ENCODE measurements at regions not wholly inside any gene's neighbourhood (a gene's known extent, or its start where the extent isn't known, plus 50 kb on each side); places are given as distances from the start of the nearest gene placed in this dataset.

DNA sequence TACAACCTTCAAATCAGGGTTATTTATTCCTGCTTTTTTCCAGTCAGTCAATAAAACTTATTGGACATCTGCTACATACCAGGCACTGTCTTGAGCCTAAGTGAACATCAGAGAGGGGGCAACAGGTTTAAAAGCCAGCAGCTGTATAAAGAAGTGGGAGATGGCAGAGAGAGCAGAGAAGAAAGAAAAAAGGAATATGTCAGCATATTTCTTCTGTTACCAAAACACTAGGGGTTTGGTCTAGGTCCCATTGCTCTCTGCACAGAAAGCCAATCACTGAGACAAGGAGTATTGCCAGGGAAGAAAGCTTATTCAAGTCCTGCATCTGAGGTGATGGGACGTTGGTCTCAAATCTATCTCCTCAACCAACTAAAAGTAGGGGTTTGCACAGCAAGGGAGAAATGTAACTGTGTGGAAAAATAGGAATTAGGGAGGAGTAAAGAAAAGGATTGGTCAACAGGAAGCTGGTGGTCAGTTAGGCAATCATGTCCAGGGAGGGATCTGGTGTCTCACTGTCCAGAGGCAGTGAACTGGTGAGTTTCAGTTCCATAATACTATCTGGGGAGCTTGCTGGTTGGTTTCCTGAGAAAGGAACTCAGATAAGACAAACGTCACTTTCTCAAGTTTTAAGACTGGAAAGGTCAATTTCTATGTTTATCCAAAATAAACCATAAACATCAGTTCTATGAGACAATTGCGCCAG is 107.5 kb downstream of the PHLDA1 start:
- TF ChIP-seq ARNTL (CRISPR knock-in tag; IDR thresholded peaks at IDR 0.05; ENCODE audit: borderline replicate concordance, low read depth) (no peak), ZNF70 (CRISPR knock-in tag; IDR thresholded peaks at IDR 0.05) (no peak), RARB (CRISPR knock-in tag; IDR thresholded peaks at IDR 0.05) (no peak), ZNF565 (CRISPR knock-in tag; conservative IDR thresholded peaks at IDR 0.05; ENCODE audit: low read depth) (no peak), PPARA (CRISPR knock-in tag; IDR thresholded peaks at IDR 0.05; ENCODE audit: borderline replicate concordance) (no peak), BACH2 (CRISPR knock-in tag; IDR thresholded peaks at IDR 0.05; ENCODE audit: borderline replicate concordance) (no peak), SNAI2 (CRISPR knock-in tag; IDR thresholded peaks at IDR 0.05) (no peak), ZFP30 (CRISPR knock-in tag; IDR thresholded peaks at IDR 0.05) (no peak), TOX (CRISPR knock-in tag; IDR thresholded peaks at IDR 0.05; ENCODE audit: borderline replicate concordance) (no peak), ESRRG (CRISPR knock-in tag; IDR thresholded peaks at IDR 0.05) (no peak), GLIS3 (CRISPR knock-in tag; IDR thresholded peaks at IDR 0.05) (no peak), ISL1 (CRISPR knock-in tag; IDR thresholded peaks at IDR 0.05) (no peak), CSDC2 (CRISPR knock-in tag; IDR thresholded peaks at IDR 0.05) (no peak), OSR1 (CRISPR knock-in tag; IDR thresholded peaks at IDR 0.05) (no peak)
- TF ChIP-seq, protein P1, sequence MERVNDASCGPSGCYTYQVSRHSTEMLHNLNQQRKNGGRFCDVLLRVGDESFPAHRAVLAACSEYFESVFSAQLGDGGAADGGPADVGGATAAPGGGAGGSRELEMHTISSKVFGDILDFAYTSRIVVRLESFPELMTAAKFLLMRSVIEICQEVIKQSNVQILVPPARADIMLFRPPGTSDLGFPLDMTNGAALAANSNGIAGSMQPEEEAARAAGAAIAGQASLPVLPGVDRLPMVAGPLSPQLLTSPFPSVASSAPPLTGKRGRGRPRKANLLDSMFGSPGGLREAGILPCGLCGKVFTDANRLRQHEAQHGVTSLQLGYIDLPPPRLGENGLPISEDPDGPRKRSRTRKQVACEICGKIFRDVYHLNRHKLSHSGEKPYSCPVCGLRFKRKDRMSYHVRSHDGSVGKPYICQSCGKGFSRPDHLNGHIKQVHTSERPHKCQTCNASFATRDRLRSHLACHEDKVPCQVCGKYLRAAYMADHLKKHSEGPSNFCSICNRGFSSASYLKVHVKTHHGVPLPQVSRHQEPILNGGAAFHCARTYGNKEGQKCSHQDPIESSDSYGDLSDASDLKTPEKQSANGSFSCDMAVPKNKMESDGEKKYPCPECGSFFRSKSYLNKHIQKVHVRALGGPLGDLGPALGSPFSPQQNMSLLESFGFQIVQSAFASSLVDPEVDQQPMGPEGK (CRISPR knock-in tag; IDR thresholded peaks at IDR 0.05; ENCODE audit: borderline replicate concordance), result no peak
- TF ChIP-seq, protein P2, sequence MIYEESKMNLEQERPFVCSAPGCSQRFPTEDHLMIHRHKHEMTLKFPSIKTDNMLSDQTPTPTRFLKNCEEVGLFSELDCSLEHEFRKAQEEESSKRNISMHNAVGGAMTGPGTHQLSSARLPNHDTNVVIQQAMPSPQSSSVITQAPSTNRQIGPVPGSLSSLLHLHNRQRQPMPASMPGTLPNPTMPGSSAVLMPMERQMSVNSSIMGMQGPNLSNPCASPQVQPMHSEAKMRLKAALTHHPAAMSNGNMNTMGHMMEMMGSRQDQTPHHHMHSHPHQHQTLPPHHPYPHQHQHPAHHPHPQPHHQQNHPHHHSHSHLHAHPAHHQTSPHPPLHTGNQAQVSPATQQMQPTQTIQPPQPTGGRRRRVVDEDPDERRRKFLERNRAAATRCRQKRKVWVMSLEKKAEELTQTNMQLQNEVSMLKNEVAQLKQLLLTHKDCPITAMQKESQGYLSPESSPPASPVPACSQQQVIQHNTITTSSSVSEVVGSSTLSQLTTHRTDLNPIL (CRISPR knock-in tag; IDR thresholded peaks at IDR 0.05; ENCODE audit: low read depth), result no peak
- TF ChIP-seq, protein P3, sequence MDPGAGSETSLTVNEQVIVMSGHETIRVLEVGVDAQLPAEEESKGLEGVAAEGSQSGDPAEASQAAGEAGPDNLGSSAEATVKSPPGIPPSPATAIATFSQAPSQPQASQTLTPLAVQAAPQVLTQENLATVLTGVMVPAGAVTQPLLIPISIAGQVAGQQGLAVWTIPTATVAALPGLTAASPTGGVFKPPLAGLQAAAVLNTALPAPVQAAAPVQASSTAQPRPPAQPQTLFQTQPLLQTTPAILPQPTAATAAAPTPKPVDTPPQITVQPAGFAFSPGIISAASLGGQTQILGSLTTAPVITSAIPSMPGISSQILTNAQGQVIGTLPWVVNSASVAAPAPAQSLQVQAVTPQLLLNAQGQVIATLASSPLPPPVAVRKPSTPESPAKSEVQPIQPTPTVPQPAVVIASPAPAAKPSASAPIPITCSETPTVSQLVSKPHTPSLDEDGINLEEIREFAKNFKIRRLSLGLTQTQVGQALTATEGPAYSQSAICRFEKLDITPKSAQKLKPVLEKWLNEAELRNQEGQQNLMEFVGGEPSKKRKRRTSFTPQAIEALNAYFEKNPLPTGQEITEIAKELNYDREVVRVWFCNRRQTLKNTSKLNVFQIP (CRISPR knock-in tag; IDR thresholded peaks at IDR 0.05; ENCODE audit: borderline replicate concordance, low read depth), result no peak
- TF ChIP-seq, protein P4, sequence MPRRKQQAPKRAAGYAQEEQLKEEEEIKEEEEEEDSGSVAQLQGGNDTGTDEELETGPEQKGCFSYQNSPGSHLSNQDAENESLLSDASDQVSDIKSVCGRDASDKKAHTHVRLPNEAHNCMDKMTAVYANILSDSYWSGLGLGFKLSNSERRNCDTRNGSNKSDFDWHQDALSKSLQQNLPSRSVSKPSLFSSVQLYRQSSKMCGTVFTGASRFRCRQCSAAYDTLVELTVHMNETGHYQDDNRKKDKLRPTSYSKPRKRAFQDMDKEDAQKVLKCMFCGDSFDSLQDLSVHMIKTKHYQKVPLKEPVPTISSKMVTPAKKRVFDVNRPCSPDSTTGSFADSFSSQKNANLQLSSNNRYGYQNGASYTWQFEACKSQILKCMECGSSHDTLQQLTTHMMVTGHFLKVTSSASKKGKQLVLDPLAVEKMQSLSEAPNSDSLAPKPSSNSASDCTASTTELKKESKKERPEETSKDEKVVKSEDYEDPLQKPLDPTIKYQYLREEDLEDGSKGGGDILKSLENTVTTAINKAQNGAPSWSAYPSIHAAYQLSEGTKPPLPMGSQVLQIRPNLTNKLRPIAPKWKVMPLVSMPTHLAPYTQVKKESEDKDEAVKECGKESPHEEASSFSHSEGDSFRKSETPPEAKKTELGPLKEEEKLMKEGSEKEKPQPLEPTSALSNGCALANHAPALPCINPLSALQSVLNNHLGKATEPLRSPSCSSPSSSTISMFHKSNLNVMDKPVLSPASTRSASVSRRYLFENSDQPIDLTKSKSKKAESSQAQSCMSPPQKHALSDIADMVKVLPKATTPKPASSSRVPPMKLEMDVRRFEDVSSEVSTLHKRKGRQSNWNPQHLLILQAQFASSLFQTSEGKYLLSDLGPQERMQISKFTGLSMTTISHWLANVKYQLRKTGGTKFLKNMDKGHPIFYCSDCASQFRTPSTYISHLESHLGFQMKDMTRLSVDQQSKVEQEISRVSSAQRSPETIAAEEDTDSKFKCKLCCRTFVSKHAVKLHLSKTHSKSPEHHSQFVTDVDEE (CRISPR knock-in tag; IDR thresholded peaks at IDR 0.05), result no peak
- TF ChIP-seq, protein P5, sequence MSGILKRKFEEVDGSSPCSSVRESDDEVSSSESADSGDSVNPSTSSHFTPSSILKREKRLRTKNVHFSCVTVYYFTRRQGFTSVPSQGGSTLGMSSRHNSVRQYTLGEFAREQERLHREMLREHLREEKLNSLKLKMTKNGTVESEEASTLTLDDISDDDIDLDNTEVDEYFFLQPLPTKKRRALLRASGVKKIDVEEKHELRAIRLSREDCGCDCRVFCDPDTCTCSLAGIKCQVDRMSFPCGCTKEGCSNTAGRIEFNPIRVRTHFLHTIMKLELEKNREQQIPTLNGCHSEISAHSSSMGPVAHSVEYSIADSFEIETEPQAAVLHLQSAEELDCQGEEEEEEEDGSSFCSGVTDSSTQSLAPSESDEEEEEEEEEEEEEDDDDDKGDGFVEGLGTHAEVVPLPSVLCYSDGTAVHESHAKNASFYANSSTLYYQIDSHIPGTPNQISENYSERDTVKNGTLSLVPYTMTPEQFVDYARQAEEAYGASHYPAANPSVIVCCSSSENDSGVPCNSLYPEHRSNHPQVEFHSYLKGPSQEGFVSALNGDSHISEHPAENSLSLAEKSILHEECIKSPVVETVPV (CRISPR knock-in tag; IDR thresholded peaks at IDR 0.05), result no peak
- no peak for ATAC-seq

DNA sequence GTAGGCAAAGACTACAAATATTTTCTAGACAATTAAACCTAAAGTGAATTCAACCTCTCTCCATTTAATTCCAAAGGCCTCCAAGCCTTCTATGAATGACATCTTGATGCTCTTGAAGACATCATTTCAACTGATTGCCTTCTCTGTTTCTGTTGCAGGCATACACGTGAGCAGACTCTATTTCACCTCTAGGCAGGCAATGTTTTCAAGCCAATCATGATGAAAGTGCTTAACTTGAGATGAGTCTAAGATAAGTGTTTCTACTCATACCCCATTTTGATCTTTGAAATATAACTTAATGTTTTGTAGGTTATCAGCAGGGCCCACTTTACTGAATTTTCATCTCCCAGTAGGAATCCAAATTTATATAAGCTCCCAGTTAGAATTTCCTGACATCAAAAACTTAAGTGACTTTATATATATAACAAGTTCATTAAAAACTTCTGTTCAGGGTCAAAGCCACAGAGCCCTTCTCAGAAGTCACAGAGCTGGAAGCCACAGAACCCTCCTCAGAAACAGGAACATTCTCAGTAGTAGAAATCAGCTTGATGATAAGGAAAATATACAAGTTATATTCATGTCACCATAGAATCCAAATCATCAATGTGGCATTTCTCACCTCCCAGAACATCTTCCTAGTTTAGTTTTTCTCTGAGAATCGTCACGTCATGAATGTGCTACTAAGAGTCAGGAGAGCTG is 108.5 kb downstream of the PHLDA1 start:
- ATAC-seq, result no peak
- TF ChIP-seq, protein P5 (CRISPR knock-in tag; IDR thresholded peaks at IDR 0.05), result no peak
- TF ChIP-seq PPARA (CRISPR knock-in tag; IDR thresholded peaks at IDR 0.05; ENCODE audit: borderline replicate concordance), result no peak
- TF ChIP-seq, protein P1 (CRISPR knock-in tag; IDR thresholded peaks at IDR 0.05; ENCODE audit: borderline replicate concordance), result no peak
- TF ChIP-seq, protein P2 (CRISPR knock-in tag; IDR thresholded peaks at IDR 0.05; ENCODE audit: low read depth), result no peak
- TF ChIP-seq ZNF70 (CRISPR knock-in tag; IDR thresholded peaks at IDR 0.05), result no peak
- no peak for TF ChIP-seq ZC3H10 (CRISPR knock-in tag; IDR thresholded peaks at IDR 0.05)
- no peak for TF ChIP-seq BACH2 (CRISPR knock-in tag; IDR thresholded peaks at IDR 0.05; ENCODE audit: borderline replicate concordance)
- TF ChIP-seq ZFP3 (CRISPR knock-in tag; IDR thresholded peaks at IDR 0.05), result no peak
- TF ChIP-seq ESRRG (CRISPR knock-in tag; IDR thresholded peaks at IDR 0.05), result no peak
- TF ChIP-seq SNAI2 (CRISPR knock-in tag; IDR thresholded peaks at IDR 0.05), result no peak
- TF ChIP-seq ZFP30 (CRISPR knock-in tag; IDR thresholded peaks at IDR 0.05), result no peak
- TF ChIP-seq ZNF8 (CRISPR knock-in tag; IDR thresholded peaks at IDR 0.05), result no peak
- no peak for TF ChIP-seq CSDC2 (CRISPR knock-in tag; IDR thresholded peaks at IDR 0.05)
- no peak for TF ChIP-seq TCF4 (CRISPR knock-in tag; IDR thresholded peaks at IDR 0.05; ENCODE audit: borderline replicate concordance)
- TF ChIP-seq RARB (CRISPR knock-in tag; IDR thresholded peaks at IDR 0.05), result no peak
- no peak for TF ChIP-seq TOX (CRISPR knock-in tag; IDR thresholded peaks at IDR 0.05; ENCODE audit: borderline replicate concordance)

Data from SK-N-SH treated with all-trans-retinoic acid at 6 μM for 48 hours (cell line).